ENCODE measurements at regions not wholly inside any gene's neighbourhood (a gene's known extent, or its start where the extent isn't known, plus 50 kb on each side); places are given as distances from the start of the nearest gene placed in this dataset.
"Not testable (repeated sequence)": the region's sequence is repeated elsewhere in the genome, so short reads cannot be mapped to it uniquely, and the experiment has no call there.

GRCh38 chr4:141290771-141291170, 70.1 kb downstream of the ZNF330 start:
- no peak for DNase-seq (ENCODE audit: low spot score)

GRCh38 chr4:141294306-141294705, 73.6 kb downstream of the ZNF330 start:
- no peak for DNase-seq (ENCODE audit: low spot score)

GRCh38 chr4:141301216-141301615, 80.5 kb downstream of the ZNF330 start:
- DNase-seq (ENCODE audit: low spot score): no peak

- DNase-seq (ENCODE audit: low spot score): no peak
Observed at GRCh38 chr4:141302924-141303323, 82.2 kb downstream of the ZNF330 start.

GRCh38 chr4:141304346-141304745, 83.7 kb downstream of the ZNF330 start:
- no peak for DNase-seq (ENCODE audit: low spot score)

- DNase-seq (ENCODE audit: low spot score): no peak
Observed at GRCh38 chr4:141306331-141306730, 85.6 kb downstream of the ZNF330 start.

- DNase-seq (ENCODE audit: low spot score): peak; percentile 36
Observed at GRCh38 chr4:141307241-141307689, 86.6 kb downstream of the ZNF330 start.

GRCh38 chr4:141309874-141310273, 89.2 kb downstream of the ZNF330 start:
- no peak for DNase-seq (ENCODE audit: low spot score)

- DNase-seq (ENCODE audit: low spot score): no peak
Observed at GRCh38 chr4:141311246-141312204, 90.8 kb downstream of the ZNF330 start.

- DNase-seq (ENCODE audit: low spot score): no peak
Observed at GRCh38 chr4:141314627-141315026, 93.9 kb downstream of the ZNF330 start.

GRCh38 chr4:141328560-141329173, 108.0 kb downstream of the ZNF330 start:
- DNase-seq (ENCODE audit: low spot score): no peak

- no peak for DNase-seq (ENCODE audit: low spot score)
Observed at GRCh38 chr4:141329174-141329569, 108.5 kb downstream of the ZNF330 start.

GRCh38 chr4:141330616-141331015, 109.9 kb downstream of the ZNF330 start:
- no peak for DNase-seq (ENCODE audit: low spot score)

GRCh38 chr4:141331534-141332358, 111.1 kb downstream of the ZNF330 start:
- DNase-seq (ENCODE audit: low spot score): no peak

GRCh38 chr4:141332359-141333181, 111.9 kb downstream of the ZNF330 start:
- peak; percentile 23 for DNase-seq (ENCODE audit: low spot score)

- DNase-seq (ENCODE audit: low spot score): not testable (repeated sequence)
Observed at GRCh38 chr4:141333456-141334230, 112.9 kb downstream of the ZNF330 start.

GRCh38 chr4:141335166-141335565, 114.5 kb downstream of the ZNF330 start:
- DNase-seq (ENCODE audit: low spot score): no peak

GRCh38 chr4:141338238-141338637, 117.5 kb downstream of the ZNF330 start:
- DNase-seq (ENCODE audit: low spot score): no peak

- no peak for DNase-seq (ENCODE audit: low spot score)
Observed at GRCh38 chr4:141339391-141339790, 118.7 kb downstream of the ZNF330 start.

GRCh38 chr4:141339966-141340365, 119.3 kb downstream of the ZNF330 start:
- no peak for DNase-seq (ENCODE audit: low spot score)

GRCh38 chr4:141340458-141340857, 119.8 kb downstream of the ZNF330 start:
- DNase-seq (ENCODE audit: low spot score): no peak
